ENCODE measurements at regions not wholly inside any gene's neighbourhood (a gene's known extent, or its start where the extent isn't known, plus 50 kb on each side); places are given as distances from the start of the nearest gene placed in this dataset.

- intact Hi-C loops (cut with DNase I; ENCODE audit: low total_unique reads), result no loop called here
- Histone ChIP-seq H3K27me3 (no peaks in the 10 kb centered on the region), H3K27ac (no peak overlapping the region), H3K4me3 (no peak overlapping the region), H3K4me1 (no peaks in the 10 kb centered on the region), H3K36me3 (no peaks in the 10 kb centered on the region), H3K9me3 (no peaks in the 10 kb centered on the region)
- no peak for DNase-seq (ENCODE audit: low spot score in 2 of 2)
- TF ChIP-seq POLR2A (IDR thresholded peaks at IDR 0.05) (no peak), CTCF (IDR thresholded peaks at IDR 0.05) (no peak), POLR2AphosphoS5 (IDR thresholded peaks at IDR 0.05) (no peak)
Observed at GRCh38 chr4:77493120-77493752, 112.4 kb upstream of the CXCL13 start.

- Histone ChIP-seq H3K36me3 (no peaks in the 10 kb centered on the region), H3K4me1 (no peaks in the 10 kb centered on the region), H3K27me3 (no peaks in the 10 kb centered on the region), H3K27ac (no peak overlapping the region), H3K4me3 (no peak overlapping the region), H3K9me3 (no peaks in the 10 kb centered on the region)
- TF ChIP-seq POLR2AphosphoS5 (IDR thresholded peaks at IDR 0.05), result no peak
- TF ChIP-seq POLR2A (IDR thresholded peaks at IDR 0.05), result no peak
- no peak for TF ChIP-seq CTCF (IDR thresholded peaks at IDR 0.05)
- intact Hi-C loops (cut with DNase I; ENCODE audit: low total_unique reads), result no loop called here
- DNase-seq (ENCODE audit: low spot score in 2 of 2), result no peak
Observed at GRCh38 chr4:77493829-77494551, 111.6 kb upstream of the CXCL13 start.

- no peak overlapping the region for H3K27ac ChIP-seq
- DNase-seq (ENCODE audit: low spot score in 2 of 2), result no peak
- no peaks in the 10 kb centered on the region for H3K36me3 ChIP-seq
- no peak overlapping the region for H3K4me3 ChIP-seq
- no peaks in the 10 kb centered on the region for H3K9me3 ChIP-seq
- intact Hi-C loops (cut with DNase I; ENCODE audit: low total_unique reads), result no loop called here
- H3K4me1 ChIP-seq, result no peaks in the 10 kb centered on the region
- no peaks in the 10 kb centered on the region for H3K27me3 ChIP-seq
- TF ChIP-seq CTCF (IDR thresholded peaks at IDR 0.05) (no peak), POLR2AphosphoS5 (IDR thresholded peaks at IDR 0.05) (no peak), POLR2A (IDR thresholded peaks at IDR 0.05) (no peak)
Observed at GRCh38 chr4:77496457-77496856, 109.2 kb upstream of the CXCL13 start.

- TF ChIP-seq POLR2AphosphoS5 (IDR thresholded peaks at IDR 0.05) (no peak), CTCF (IDR thresholded peaks at IDR 0.05) (no peak)
- Histone ChIP-seq H3K36me3 (no peaks in the 10 kb centered on the region), H3K4me1 (no peaks in the 10 kb centered on the region), H3K27ac (no peak overlapping the region), H3K27me3 (no peaks in the 10 kb centered on the region), H3K4me3 (no peak overlapping the region), H3K9me3 (no peaks in the 10 kb centered on the region)
- intact Hi-C loops (cut with DNase I; ENCODE audit: low total_unique reads), result no loop called here
- DNase-seq (ENCODE audit: low spot score in 2 of 2), result no peak
Observed at GRCh38 chr4:77500801-77501200, 104.8 kb upstream of the CXCL13 start.

- H3K27ac ChIP-seq, result no peak overlapping the region
- H3K4me3 ChIP-seq, result no peak overlapping the region
- intact Hi-C loops (cut with DNase I; ENCODE audit: low total_unique reads), result no loop called here
- H3K36me3 ChIP-seq, result no peaks in the 10 kb centered on the region
- no peaks in the 10 kb centered on the region for H3K27me3 ChIP-seq
- TF ChIP-seq POLR2A (IDR thresholded peaks at IDR 0.05) (no peak), POLR2AphosphoS5 (IDR thresholded peaks at IDR 0.05) (no peak), CTCF (IDR thresholded peaks at IDR 0.05) (no peak)
- no peak for DNase-seq (ENCODE audit: low spot score in 2 of 2)
- no peaks in the 10 kb centered on the region for H3K9me3 ChIP-seq
- no peaks in the 10 kb centered on the region for H3K4me1 ChIP-seq
Observed at GRCh38 chr4:77501240-77501639, 104.4 kb upstream of the CXCL13 start.
